Colonic mucosa (tissue), 4 donors: ENCODE measurements at regions not wholly inside any gene's neighbourhood (a gene's known extent, or its start where the extent isn't known, plus 50 kb on each side); places are given as distances from the start of the nearest gene placed in this dataset.

ENCODE experiments used
- DNase-seq: peaks from one replicate; pipeline ENCODE4 v3.0.0-alpha.2; 2020
- H3K27ac ChIP-seq: fragments of 200-600 bp; one replicate; pipeline ENCODE4 v1.8.0; 2021
- H3K27me3 ChIP-seq: fragments of 200-600 bp; one replicate; pipeline ENCODE4 v1.8.0; 2021
- H3K36me3 ChIP-seq: fragments of 200-600 bp; one replicate; pipeline ENCODE4 v1.8.0; 2021
- H3K4me1 ChIP-seq: fragments of 200-600 bp; one replicate; pipeline ENCODE4 v1.8.0; 2021; ENCODE audit warnings: mild to moderate bottlenecking
- H3K4me3 ChIP-seq: fragments of 200-600 bp; one replicate; pipeline ENCODE4 v1.8.0; 2021
- H3K9ac ChIP-seq, 2 donors: one replicate each; pipeline ENCODE4 v1.7.0; 2013; ENCODE audit warnings: control low read depth in 2 of 2, low read depth in 2 of 2, low read length in 2 of 2
- H3K9me3 ChIP-seq: fragments of 200-600 bp; one replicate; pipeline ENCODE4 v1.8.0; 2021
- intact Hi-C: fragments of 100-400 bp; cut with DNase I; formaldehyde crosslinking; loops from one replicate; pipeline ENCODE4 v1.14.1; 2022
- TF ChIP-seq, protein P1 (sequence below): fragments of 200-600 bp; IDR thresholded peaks from one replicate; pipeline ENCODE4 v1.8.0; 2022; ENCODE audit warnings: antibody characterized with exemption, mild to moderate bottlenecking
- donor health status: healthy.
- donor health status: DM: no; HTN: no; CAD: no.
- donor health status: DM: no; HTN: no; CAD: no.

DNA sequence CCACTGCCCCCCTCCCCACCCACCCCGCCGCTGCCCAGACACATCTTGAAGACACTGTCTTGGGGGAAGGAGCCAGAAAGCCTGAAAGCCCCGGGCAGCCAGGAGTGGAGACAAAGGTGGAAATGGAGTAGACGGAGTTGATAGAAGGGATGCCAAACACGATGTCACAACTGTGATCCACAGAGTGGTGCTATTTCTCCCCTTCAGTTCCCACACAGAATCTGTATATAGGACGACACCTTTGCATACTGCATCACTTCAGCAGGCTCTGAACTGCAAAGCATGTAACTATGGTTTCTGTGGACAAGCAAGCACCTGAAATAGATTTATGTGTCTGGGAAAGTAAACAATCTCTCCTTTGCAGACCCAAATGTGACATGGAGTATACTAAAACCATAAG lies 56.4 kb upstream of the F13A1 start:
- TF ChIP-seq, protein P1, sequence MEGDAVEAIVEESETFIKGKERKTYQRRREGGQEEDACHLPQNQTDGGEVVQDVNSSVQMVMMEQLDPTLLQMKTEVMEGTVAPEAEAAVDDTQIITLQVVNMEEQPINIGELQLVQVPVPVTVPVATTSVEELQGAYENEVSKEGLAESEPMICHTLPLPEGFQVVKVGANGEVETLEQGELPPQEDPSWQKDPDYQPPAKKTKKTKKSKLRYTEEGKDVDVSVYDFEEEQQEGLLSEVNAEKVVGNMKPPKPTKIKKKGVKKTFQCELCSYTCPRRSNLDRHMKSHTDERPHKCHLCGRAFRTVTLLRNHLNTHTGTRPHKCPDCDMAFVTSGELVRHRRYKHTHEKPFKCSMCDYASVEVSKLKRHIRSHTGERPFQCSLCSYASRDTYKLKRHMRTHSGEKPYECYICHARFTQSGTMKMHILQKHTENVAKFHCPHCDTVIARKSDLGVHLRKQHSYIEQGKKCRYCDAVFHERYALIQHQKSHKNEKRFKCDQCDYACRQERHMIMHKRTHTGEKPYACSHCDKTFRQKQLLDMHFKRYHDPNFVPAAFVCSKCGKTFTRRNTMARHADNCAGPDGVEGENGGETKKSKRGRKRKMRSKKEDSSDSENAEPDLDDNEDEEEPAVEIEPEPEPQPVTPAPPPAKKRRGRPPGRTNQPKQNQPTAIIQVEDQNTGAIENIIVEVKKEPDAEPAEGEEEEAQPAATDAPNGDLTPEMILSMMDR, result no peak

DNA sequence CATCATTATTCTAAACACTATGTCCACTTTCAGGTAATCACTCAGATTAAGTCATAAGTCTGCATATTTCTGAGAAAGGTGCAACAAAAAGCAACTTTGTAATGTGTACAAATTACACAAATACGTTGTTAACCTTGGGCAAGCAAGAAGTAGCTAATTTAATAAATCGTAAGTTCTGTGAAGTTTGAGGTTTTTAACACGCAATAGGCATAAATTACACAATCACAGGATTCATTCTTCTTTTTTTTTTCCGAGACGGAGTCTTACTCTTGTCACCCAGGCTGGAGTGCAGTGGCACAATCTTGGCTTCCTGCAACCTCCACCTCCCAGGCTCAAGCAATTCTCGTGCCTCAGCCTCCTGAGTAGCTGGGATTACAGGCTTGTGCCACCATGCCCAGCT lies 57.2 kb upstream of the F13A1 start:
- no peaks in the 10 kb centered on the region for H3K36me3 ChIP-seq
- H3K9me3 ChIP-seq, result no peaks in the 10 kb centered on the region
- no peaks in the 10 kb centered on the region for H3K27me3 ChIP-seq
- no peak for DNase-seq
- no peak overlapping the region for H3K9ac ChIP-seq
- intact Hi-C loops, result no loop called here
- no peak overlapping the region for H3K27ac ChIP-seq
- no peaks in the 10 kb centered on the region for H3K4me1 ChIP-seq
- H3K4me3 ChIP-seq, result no peak overlapping the region
- TF ChIP-seq, protein P1, result no peak

More for the DNA sequence above, 56.4 kb upstream of the F13A1 start:
- no peak for DNase-seq
- H3K4me3 ChIP-seq, result no peak overlapping the region
- intact Hi-C loops, result no loop called here
- H3K36me3 ChIP-seq, result no peaks in the 10 kb centered on the region
- no peaks in the 10 kb centered on the region for H3K9me3 ChIP-seq
- no peaks in the 10 kb centered on the region for H3K4me1 ChIP-seq
- no peak overlapping the region for H3K9ac ChIP-seq
- no peaks in the 10 kb centered on the region for H3K27me3 ChIP-seq
- H3K27ac ChIP-seq, result no peak overlapping the region

DNA sequence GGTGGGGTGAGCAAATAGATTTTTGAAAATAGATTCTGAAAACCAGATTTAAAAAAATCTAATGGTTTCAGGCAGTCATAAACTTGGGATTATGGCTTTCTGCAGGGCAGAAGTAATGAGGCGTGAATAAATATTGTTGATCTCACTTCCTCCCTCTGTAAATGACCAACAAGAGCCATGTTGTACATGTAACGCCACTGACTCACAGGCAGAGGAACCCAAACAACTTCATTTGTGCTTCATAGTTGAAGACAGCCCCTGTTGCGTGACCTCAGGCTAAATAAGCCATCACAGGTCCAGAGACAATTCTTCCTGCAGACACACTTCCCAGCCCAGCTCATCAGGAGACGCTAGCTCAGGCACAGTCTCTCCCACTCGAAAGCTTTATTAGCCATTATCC lies 59.1 kb upstream of the F13A1 start:
- Histone ChIP-seq H3K36me3 (no peaks in the 10 kb centered on the region), H3K4me1 (no peaks in the 10 kb centered on the region), H3K4me3 (no peak overlapping the region), H3K9me3 (no peaks in the 10 kb centered on the region), H3K27ac (no peak overlapping the region), H3K9ac (no peak overlapping the region), H3K27me3 (no peaks in the 10 kb centered on the region)
- TF ChIP-seq, protein P1, result no peak
- intact Hi-C loops, result no loop called here
- DNase-seq, result no peak

DNA sequence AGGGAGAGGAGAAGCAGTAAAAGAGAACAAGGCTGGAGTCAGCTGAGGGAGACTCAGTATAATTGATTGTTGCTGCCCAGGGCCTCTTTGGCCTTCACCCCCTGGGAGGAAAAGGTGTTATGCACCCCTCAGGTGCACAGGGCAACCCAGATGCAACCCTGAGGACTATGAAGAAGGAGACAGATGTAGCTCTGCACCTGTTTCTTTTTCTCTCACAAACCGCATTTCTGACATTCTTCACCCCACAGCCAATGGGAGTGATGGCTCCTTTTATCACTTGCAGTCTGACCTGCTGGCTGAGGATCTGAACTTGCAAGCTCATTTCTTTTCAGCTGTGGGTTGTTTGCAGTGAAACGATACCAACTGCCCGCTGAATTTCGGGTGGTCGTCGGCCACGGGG lies 64.1 kb upstream of the F13A1 start:
- Histone ChIP-seq H3K4me3 (no peak overlapping the region), H3K27me3 (no peaks in the 10 kb centered on the region), H3K9ac (no peak overlapping the region), H3K9me3 (no peaks in the 10 kb centered on the region), H3K4me1 (no peaks in the 10 kb centered on the region), H3K27ac (no peak overlapping the region), H3K36me3 (no peaks in the 10 kb centered on the region)
- intact Hi-C loops, result no loop called here
- DNase-seq, result no peak
- TF ChIP-seq, protein P1, result no peak

DNA sequence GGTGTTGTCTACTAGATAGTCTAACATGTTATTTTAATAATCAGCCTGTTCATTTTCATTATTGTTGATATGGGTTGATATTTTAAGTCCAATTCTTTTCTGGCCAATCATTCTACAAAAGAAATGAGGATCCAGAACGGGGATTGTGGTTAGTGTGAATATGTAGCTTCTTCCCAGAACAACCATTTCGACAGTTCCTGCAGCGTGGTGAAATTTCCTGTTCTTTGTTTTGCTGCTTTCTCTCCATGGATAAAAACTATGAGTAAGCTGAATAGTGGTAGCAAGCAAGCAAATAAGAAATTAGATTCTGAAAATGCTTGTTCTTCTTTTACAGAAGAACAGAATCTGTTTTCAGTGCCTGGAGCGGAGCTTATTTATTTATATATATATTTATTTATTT lies 65.5 kb upstream of the F13A1 start:
- TF ChIP-seq, protein P1, result no peak
- Histone ChIP-seq H3K36me3 (no peaks in the 10 kb centered on the region), H3K27me3 (no peaks in the 10 kb centered on the region), H3K9ac (no peak overlapping the region), H3K27ac (no peak overlapping the region), H3K4me1 (no peaks in the 10 kb centered on the region), H3K9me3 (no peaks in the 10 kb centered on the region), H3K4me3 (no peak overlapping the region)
- intact Hi-C loops, result no loop called here
- DNase-seq, result no peak
